ENCODE measurements at regions not wholly inside any gene's neighbourhood (a gene's known extent, or its start where the extent isn't known, plus 50 kb on each side); places are given as distances from the start of the nearest gene placed in this dataset.

DNA sequence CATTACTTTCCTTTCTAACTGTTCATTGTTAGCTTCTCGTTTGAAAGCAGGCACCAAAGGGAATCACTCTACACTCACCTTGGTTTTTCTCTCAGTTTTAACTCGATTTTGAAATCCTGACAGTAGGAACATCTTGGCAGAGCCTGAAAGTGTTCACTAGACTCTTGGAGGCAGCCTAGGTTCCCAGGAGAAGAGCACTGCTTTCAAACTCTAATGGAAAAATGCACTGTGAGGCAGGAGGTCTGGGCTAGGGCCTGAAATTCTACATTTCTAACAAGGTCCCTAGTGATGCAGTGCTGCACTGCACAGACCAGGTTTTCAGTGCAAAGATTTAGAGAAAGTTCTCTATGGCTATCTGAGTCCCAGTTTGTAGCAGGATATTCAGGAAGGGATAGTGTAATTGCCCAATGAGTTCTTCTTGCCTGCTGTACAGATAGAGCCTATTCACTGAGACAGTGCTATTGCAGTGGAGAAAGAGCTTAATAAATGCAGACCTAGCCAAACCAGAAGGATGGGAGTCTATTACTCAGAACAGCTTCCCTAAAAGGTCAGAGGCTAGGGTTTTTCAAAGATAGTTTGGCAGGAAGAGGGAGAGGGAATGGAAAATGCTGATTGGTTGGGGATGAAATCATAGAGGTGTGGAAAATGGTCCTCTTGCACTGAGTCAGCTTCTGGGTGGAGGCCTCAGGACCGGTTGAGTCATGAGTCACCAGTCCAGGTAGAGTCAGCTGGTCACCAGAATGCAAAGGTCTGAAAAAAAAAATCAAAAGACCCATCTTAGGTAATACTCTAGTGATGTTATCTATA is 153.9 kb downstream of the GPBP1 start:
- TF ChIP-seq POLR2A (IDR thresholded peaks at IDR 0.05; ENCODE audit: low read depth) (no peak), EP300 (IDR thresholded peaks at IDR 0.05) (no peak), POLR2AphosphoS5 (IDR thresholded peaks at IDR 0.05) (no peak)
- TF ChIP-seq, protein P1, sequence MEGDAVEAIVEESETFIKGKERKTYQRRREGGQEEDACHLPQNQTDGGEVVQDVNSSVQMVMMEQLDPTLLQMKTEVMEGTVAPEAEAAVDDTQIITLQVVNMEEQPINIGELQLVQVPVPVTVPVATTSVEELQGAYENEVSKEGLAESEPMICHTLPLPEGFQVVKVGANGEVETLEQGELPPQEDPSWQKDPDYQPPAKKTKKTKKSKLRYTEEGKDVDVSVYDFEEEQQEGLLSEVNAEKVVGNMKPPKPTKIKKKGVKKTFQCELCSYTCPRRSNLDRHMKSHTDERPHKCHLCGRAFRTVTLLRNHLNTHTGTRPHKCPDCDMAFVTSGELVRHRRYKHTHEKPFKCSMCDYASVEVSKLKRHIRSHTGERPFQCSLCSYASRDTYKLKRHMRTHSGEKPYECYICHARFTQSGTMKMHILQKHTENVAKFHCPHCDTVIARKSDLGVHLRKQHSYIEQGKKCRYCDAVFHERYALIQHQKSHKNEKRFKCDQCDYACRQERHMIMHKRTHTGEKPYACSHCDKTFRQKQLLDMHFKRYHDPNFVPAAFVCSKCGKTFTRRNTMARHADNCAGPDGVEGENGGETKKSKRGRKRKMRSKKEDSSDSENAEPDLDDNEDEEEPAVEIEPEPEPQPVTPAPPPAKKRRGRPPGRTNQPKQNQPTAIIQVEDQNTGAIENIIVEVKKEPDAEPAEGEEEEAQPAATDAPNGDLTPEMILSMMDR (IDR thresholded peaks at IDR 0.05), result no peak
